HUES48 (cell line): ENCODE measurements at regions not wholly inside any gene's neighbourhood (a gene's known extent, or its start where the extent isn't known, plus 50 kb on each side); places are given as distances from the start of the nearest gene placed in this dataset.

Experiments
- H3K27ac ChIP-seq: one replicate; pipeline ENCODE4 v1.7.0; 2013; ENCODE audit warnings: low read depth, low read length, inconsistent platforms
- H3K27me3 ChIP-seq: 2 replicates; pipeline ENCODE4 v1.6.1; 2013; ENCODE audit warnings: mild to moderate bottlenecking, low read length; ENCODE audit not compliant: control insufficient read depth, insufficient read depth
- H3K36me3 ChIP-seq: 2 replicates; pipeline ENCODE4 v1.6.1; 2013; ENCODE audit warnings: low read length; ENCODE audit not compliant: control insufficient read depth, insufficient read depth
- H3K4me1 ChIP-seq: 2 replicates; pipeline ENCODE4 v1.6.1; 2013; ENCODE audit warnings: mild to moderate bottlenecking, low read length; ENCODE audit not compliant: control insufficient read depth, insufficient read depth
- H3K4me3 ChIP-seq: 2 replicates; pipeline ENCODE4 v1.5.1; 2013; ENCODE audit warnings: mild to moderate bottlenecking, low read depth, low read length
- H3K9ac ChIP-seq: 2 replicates; pipeline ENCODE4 v1.6.1; 2013; ENCODE audit warnings: mild to moderate bottlenecking, low read depth, low read length, moderate library complexity
- H3K9me3 ChIP-seq: 2 replicates; pipeline ENCODE4 v1.6.1; 2013; ENCODE audit warnings: low read length; ENCODE audit not compliant: control insufficient read depth, insufficient read depth

DNA sequence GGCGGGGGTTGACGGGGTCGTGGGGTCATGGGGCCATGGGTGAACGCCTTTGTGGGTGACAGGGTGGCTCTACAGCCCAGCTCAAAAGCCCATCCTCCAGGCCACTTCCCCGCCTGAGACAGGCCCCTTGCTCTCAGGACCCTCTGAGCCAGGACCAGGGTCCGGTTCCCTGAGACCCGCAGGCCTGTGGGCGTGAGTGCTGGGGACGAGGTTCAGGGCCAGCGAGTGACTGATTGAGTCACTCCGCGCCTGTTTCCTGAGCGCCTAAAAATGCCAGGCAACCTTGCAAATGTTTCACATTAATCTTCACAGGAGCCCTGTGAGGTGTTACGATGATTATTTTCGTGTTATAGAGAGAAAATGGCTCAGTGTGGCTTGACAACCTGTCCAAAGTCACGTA, 97.8 kb downstream of the ZNF674 start:
- Histone ChIP-seq H3K9me3 (no peaks in the 10 kb centered on the region), H3K27me3 (no peaks in the 10 kb centered on the region), H3K9ac (peak overlapping the region; percentile 36), H3K4me3 (peak overlapping the region; percentile 69), H3K27ac (peak overlapping the region; percentile 97), H3K4me1 (peaks cover 4% of the 10 kb centered on the region; the same call in 1 of the 2 replicates), H3K36me3 (peaks cover 15% of the 10 kb centered on the region)

DNA sequence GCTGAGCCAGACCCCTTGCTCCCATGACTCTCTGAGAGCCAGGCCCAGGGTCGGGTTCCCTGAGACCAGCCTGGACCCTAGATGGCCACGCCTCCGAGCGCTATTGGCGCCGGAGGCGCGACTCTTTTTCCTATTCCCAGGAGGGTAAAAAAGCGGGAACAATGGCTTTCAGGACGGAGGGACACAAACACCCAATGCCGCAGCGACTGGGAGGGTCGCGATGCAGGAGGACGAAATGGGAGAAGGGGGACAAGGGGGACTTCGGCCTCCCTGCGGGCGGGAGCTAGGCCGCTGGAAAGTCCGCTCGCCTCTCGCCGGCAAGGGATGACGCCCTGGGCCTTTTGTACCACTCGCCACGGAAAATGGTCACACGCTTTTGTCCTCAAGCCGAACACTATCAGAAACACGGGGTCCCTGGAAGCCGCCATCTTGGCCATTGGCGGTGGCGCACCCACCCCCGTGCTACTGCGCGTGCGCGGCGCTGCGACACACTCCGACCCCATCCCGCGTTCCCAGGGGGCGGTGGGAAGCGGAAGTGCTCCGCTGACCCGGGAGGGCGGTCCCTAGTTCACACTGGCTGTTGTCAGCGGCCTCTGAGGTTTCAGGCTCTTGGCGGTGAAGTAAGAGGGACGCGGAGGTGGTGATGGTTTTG, 98.4 kb downstream of the ZNF674 start:
- Histone ChIP-seq H3K27me3 (no peaks in the 10 kb centered on the region), H3K4me3 (peak overlapping the region; percentile 69), H3K9me3 (no peaks in the 10 kb centered on the region), H3K9ac (peak overlapping the region; percentile 95), H3K36me3 (peaks cover 10% of the 10 kb centered on the region), H3K4me1 (peaks cover 4% of the 10 kb centered on the region; the same call in 1 of the 2 replicates), H3K27ac (peak overlapping the region; percentile 97)

DNA sequence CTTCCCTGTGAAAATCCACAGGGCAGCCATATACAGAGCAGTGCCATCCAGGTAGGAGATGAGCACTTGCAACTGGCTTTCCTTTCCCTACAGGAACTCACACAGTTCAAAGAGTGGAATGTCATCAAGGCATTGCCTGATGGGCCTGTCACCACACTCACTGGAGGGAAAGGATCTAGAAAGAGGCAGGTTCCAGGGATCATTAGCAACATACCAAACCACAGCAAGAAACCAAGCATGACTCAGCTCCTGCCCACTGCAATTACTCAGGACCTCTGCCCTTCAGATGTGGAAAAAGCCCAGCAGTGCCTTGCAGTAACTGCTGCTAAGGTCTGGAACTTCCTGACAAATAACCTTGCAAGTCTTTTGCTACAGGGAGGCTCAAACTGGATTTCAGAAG, 101.2 kb downstream of the ZNF674 start:
- H3K9me3 ChIP-seq: peaks cover 2% of the 10 kb centered on the region; the same call in 1 of the 2 replicates
- H3K4me3 ChIP-seq: no peak overlapping the region
- H3K27ac ChIP-seq: peak overlapping the region; percentile 29
- H3K4me1 ChIP-seq: peaks cover 4% of the 10 kb centered on the region; the same call in 1 of the 2 replicates
- H3K27me3 ChIP-seq: no peaks in the 10 kb centered on the region
- 0 out of 2 replicates have a peak, but pooled peaks cover 2% of the 10 kb centered on the region for H3K36me3 ChIP-seq
- no peak overlapping the region for H3K9ac ChIP-seq

DNA sequence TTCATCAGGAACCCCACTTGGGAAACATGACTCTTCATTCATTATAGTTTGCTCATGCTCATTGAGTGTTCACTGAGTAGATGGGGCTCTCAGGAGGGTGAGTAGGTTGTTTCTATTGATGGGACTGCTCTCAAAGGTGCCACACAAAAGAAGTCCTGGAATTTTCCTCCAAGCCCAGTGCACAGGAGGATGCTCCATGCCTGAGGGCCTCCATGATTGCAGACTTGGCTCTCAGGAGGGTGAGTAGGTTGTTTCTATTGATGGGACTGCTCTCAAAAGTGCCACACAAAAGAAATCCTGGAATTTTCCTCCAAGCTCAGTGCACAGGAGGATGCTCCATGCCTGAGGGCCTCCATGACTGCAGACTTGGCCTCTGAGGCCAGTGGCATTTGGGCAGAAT, 108.5 kb downstream of the ZNF674 start:
- no peaks in the 10 kb centered on the region for H3K27me3 ChIP-seq

DNA sequence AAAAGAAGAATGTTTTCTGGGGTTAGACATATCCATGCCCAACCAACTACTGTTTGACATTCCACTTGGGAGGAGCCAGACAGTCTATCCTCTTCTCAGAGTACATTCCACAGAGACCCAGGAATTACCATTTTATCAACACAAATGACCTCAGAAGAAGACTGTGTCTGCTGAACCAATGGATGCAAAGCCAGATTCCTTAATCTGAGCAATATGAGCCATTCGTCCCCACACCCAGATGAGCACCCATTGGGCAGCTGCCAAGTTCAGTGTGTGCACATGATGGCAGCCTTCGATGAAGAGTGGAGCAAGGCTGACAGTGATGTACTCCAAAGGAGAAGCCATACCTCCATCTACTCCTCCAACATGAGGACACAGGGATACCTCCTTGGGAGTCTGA, 111.3 kb downstream of the ZNF674 start:
- no peaks in the 10 kb centered on the region for H3K9me3 ChIP-seq
- H3K4me1 ChIP-seq: no peaks in the 10 kb centered on the region
- no peaks in the 10 kb centered on the region for H3K36me3 ChIP-seq
- no peak overlapping the region for H3K4me3 ChIP-seq
- no peaks in the 10 kb centered on the region for H3K27me3 ChIP-seq
- H3K27ac ChIP-seq: no peak overlapping the region
- no peak overlapping the region for H3K9ac ChIP-seq

More for the DNA sequence above, 108.5 kb downstream of the ZNF674 start:
- Histone ChIP-seq H3K4me1 (no peaks in the 10 kb centered on the region), H3K4me3 (no peak overlapping the region), H3K36me3 (no peaks in the 10 kb centered on the region), H3K27ac (no peak overlapping the region), H3K9me3 (peaks cover 2% of the 10 kb centered on the region; the same call in 1 of the 2 replicates), H3K9ac (no peak overlapping the region)

DNA sequence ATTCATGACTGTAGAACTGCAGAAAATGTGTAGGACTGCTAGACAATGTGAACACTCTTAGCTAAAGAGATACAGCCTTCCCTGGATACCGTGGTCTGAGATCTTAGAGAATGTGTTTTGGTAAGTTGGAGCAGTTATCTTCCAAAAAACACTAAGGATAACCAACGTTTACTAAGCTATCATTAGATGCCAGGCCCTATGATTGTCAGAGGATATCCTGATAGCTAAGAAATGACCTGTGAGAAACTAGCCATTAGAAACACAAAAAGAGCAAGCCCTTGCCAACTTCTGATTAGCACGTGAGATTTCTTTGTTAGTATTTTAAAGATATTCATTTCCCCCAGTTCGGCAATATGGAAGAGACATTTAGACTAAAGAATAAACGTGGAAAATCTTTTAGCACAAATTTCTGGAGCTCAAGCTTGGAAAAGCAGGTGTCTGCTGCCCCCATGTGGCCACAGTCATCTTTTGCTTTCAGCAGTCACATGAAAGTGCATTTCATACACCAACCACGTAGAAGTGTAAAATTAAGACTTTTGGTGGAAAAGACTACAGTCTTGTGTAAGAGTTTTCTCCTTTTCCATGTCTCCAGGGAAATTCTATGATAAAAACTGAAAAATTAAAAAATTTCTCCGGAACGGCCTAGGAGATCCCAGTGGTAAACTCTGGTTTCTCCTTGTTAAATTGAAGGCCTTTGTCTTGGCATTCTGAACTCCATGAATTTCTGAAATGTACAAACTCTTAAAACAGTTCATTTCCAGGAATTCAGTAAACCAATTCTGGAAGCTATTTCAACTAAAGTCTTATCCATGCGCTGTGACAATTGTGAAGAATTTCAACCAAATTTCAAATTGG, 136.4 kb downstream of the ZNF674 start:
- no peaks in the 10 kb centered on the region for H3K27me3 ChIP-seq
- no peaks in the 10 kb centered on the region for H3K9me3 ChIP-seq
- no peaks in the 10 kb centered on the region for H3K4me1 ChIP-seq
- no peaks in the 10 kb centered on the region for H3K36me3 ChIP-seq
- no peak overlapping the region for H3K27ac ChIP-seq
- H3K9ac ChIP-seq: no peak overlapping the region
- no peak overlapping the region for H3K4me3 ChIP-seq

DNA sequence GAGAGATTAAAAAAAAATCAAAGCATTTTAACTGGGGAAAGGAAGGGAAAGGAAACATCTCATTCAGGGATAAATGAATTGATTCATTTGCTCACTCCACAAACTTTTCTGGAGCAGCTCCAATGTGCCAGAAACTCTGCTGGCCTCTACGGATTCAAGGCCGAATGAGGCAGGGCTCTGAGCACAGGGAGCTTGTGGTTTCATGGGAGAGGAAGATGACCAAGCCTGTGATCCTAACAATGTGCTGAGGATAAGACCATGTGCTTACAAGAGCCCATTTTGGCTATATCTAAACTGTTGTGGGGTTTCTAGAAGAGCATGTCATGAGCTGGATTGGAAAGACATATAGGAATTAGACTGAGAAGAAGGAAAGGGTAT, 137.5 kb downstream of the ZNF674 start:
- H3K9ac ChIP-seq: no peak overlapping the region
- no peaks in the 10 kb centered on the region for H3K36me3 ChIP-seq
- H3K27me3 ChIP-seq: no peaks in the 10 kb centered on the region
- no peak overlapping the region for H3K27ac ChIP-seq
- H3K9me3 ChIP-seq: no peaks in the 10 kb centered on the region
- no peak overlapping the region for H3K4me3 ChIP-seq
- H3K4me1 ChIP-seq: no peaks in the 10 kb centered on the region

DNA sequence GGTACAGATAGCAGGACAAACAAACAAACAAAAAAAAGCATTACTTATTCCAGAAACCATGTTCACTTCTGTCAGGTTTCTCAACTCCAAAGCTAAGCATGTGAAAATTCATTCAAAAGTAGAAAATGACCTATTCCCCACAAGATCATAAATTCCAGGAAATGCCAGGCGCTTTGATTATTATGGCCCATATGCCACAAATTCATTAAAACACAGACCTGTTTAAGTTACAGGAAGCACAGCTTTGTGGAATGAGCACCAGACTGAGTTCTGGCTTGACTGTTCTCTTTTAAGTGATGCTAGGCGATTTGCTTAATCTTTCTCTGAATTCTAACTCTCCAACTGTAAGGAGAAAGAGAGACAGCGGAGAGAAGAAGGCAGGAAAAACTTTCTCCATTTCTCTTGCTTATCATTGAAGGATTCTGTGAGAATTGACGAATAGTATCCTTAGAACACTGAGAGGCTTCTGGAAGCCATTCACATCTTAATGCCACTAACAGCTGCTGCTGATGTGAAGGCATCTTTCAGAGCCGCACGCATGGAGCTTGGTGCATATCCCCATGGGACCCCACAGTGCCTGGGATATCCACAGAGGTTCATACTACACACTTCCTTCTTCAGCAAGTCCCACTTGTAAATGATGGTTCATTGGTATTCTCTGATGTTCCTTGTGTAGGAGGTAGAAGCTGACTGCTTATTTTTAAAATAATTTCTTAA, 138.0 kb downstream of the ZNF674 start:
- H3K27me3 ChIP-seq: no peaks in the 10 kb centered on the region
- H3K4me1 ChIP-seq: no peaks in the 10 kb centered on the region
- no peak overlapping the region for H3K4me3 ChIP-seq
- H3K9ac ChIP-seq: no peak overlapping the region
- H3K36me3 ChIP-seq: no peaks in the 10 kb centered on the region
- no peak overlapping the region for H3K27ac ChIP-seq
- H3K9me3 ChIP-seq: no peaks in the 10 kb centered on the region

DNA sequence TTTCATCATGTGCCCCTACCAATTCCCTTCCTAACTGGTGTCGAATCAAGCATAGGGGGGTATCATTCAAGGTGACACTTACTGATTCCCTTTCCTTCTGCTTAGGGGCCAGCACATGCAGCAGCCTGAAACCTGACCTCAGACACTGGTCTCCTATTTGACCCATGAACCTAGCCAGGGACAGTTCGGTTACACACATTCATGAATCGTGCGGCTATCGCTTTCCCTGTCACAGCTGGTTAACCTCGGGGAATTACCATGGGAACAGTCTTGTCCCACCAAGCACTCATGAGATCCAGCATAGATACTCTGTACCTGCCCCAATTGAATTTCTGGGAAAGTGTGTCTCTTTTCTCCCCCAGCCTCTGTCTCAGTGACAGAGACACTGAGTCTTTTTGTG, 140.4 kb downstream of the ZNF674 start:
- no peak overlapping the region for H3K27ac ChIP-seq
- H3K9me3 ChIP-seq: no peaks in the 10 kb centered on the region
- no peak overlapping the region for H3K9ac ChIP-seq
- H3K4me3 ChIP-seq: no peak overlapping the region
- H3K36me3 ChIP-seq: no peaks in the 10 kb centered on the region
- H3K4me1 ChIP-seq: no peaks in the 10 kb centered on the region
- no peaks in the 10 kb centered on the region for H3K27me3 ChIP-seq

DNA sequence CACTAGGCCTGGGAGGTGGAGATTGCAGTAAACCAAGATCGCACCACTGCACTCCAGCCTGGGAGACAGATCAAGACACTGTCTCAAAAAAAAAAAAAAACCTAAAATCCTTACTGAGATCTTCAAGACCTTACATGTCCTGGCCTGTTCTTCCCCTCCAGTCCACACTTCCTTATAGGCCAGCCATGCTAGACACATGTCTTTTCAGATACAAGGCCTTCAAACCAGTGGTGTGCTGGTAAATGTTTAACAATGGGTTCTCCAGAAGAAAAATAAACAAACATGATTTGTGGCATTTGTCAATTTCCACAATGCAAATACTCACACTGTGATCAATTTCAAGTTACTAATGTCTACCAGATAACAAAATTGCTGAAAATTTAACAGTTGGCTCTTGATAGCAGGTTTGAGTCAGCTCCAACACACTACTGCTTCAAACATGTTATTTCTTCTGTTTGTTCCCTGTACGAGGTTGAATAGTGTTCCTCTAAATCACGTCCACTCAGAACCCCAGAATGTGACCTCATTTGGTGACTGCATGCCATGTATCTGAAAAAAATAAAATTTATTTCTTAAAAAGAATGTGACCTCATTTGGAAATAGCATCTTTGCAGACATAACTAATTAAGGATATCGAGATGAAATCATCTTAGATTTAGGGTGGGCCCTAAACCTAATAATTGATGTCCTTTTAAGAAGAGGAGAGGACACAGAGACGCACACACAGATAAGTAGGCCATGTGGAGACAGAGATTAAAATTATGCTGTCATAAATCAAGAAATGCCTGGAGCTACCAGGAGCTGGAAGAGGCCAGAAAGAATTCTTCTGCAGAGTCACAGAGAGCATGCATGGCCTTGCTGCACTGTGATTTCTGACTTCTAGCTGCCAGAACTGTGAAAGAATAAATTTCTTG, 144.4 kb downstream of the ZNF674 start:
- no peaks in the 10 kb centered on the region for H3K27me3 ChIP-seq
- H3K27ac ChIP-seq: no peak overlapping the region
- H3K9me3 ChIP-seq: peaks cover 8% of the 10 kb centered on the region; the same call in 1 of the 2 replicates
- no peaks in the 10 kb centered on the region for H3K36me3 ChIP-seq
- H3K9ac ChIP-seq: no peak overlapping the region
- no peaks in the 10 kb centered on the region for H3K4me1 ChIP-seq
- no peak overlapping the region for H3K4me3 ChIP-seq
